HG03159 (cell line): ENCODE measurements at regions not wholly inside any gene's neighbourhood (a gene's known extent, or its start where the extent isn't known, plus 50 kb on each side); places are given as distances from the start of the nearest gene placed in this dataset.
"Not testable (repeated sequence)": the region's sequence is repeated elsewhere in the genome, so short reads cannot be mapped to it uniquely, and the experiment has no call there.

Source experiments
- ATAC-seq: cut with Tn5 transposase; IDR thresholded peaks from one replicate; pipeline ENCODE4 v1.9.1; 2021; ENCODE audit warnings: mild to moderate bottlenecking, moderate library complexity; ENCODE audit not compliant: unreplicated experiment

DNA sequence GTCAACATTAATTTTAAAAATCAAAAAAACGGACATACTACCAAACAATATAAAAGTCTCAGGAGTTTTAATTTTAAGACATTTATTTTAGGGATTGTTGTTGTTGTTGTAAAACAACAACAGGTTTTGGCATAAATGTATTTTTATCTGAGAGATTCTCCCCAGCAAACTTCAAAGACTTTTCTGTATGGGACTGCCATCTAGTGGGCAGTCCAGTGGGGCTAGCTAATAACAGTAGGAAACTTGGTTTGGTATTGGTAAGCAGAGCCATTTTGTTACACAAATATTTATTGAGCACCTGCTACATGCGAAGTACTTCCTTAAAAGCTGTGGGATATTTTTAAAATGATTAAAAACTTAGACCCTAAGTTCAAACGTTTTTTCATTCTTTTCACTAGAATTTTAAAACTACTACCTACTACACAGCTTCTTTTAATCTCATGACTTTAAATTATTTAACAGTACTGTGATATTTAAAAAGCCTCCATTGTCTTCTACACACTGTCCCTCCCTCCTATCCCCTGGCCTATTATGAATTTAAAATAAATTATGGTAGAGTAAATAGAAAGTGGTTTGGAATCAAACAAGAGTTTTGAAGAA is 1028.4 kb upstream of the INTU start:
- peak; percentile 80 for ATAC-seq

DNA sequence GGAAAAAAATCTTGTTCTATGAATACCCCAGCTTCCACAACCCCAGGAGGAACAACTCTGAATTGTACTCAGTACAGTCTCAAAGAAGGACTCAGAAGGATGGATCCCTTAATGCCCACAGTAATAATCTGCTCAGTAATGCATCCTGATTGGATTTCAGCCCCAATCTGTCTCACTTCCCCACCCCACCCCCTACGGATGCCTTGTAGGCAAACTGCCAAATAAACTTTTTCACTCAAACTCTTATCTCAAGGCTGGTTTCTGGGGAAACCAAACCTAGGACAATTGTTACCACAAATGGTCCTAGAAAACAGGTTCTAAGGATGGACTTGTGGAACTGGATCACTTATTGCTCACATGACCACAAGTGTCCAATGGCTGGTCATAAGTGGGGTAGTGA is 1021.8 kb upstream of the INTU start:
- ATAC-seq: no peak

DNA sequence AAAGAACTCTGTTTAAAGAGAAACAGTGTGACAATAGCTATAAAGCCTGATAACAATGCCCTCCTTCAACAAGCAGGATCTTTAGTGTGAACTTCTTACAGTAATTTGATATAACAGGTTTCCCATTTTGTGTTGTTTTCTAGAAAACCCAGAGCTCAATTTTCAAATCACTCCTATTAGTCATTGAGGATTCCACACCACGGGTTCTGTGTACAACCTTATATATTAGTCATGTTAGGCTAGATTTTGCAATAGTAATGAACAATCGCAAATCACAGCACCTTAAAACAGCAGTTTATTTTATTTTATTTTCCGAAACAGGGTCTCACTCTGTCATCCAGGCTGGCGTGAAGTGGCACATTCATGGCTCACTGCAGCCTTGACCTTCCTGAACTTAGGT is 1020.9 kb upstream of the INTU start:
- no peak for ATAC-seq

DNA sequence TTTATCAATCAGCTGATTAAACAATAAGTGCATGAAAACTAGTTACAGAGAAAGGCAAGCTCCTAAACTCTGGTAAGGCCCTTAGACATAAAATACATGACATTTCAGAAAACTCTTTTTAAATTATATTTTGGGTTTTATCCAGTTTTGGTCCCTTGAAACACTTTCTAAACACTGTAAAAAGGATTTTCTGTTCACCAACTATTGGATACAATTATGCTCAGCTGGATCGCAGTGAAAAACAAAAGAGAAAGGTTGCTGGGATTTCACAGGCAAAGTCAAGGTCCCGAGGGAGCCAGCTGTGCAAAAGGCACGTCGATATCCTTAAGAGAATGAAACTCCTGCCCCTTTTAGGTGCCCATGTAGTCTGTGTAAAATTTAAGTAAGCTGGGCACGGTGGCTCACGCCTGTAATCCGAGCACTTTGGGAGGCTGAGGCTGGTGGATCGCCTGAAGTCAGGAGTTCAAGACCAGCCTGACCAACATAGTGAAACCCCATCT is 1018.4 kb upstream of the INTU start:
- no peak for ATAC-seq

DNA sequence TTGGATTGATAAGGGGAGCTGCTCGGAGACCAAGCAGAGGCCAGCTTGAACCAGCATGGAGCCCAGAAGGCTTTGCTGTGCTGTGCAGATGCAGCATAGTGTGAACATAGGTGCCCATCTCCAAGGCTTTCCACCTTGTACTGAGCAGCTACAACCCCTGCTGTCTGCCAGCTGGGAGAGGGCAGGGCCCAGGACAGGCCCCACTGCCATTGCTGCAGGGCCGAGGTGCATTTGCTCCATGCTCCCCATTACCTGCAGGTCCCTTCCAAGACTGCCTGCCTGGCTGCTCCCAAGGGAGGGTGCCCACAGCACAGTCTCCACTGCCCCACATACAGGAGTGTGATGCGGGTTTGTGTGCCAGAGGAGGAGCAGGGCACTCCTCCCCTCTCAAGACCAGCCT is 1016.0 kb upstream of the INTU start:
- no peak for ATAC-seq

DNA sequence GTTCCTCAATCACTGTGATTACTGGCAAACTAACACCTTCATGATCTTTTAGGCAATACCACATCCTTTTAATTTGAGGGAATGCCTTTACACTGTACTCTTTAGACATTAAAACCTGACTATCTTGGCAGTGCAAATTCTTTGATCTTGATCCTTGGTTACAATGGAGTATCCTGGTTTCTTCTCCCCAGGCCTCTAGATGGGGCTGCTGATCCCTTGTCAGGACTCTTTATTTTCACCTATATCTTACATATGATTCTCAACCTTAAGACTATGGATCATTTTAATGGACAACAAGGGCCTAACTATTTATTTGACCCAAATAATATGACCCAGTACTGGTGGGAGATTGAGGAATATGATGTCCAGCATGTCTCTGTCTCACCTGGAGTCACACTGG is 1005.5 kb upstream of the INTU start:
- no peak for ATAC-seq

DNA sequence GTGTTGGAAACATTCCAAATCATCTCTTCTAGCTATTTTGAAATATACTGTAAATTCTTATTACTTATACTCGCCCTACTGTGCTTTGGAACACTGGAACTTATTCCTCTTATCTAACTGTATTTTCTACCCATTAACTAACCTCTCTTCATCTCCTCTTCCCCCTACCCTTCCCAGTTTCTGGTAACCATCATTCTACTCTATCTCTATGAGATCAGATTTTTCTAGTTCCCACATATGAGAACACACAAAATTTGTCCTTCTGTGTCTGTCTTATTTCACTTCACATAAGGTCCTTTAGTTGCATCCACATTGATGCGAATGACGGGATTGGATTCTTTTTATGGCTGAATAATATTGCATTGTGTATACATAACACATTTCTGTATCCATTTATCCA is 1003.8 kb upstream of the INTU start:
- ATAC-seq: no peak

DNA sequence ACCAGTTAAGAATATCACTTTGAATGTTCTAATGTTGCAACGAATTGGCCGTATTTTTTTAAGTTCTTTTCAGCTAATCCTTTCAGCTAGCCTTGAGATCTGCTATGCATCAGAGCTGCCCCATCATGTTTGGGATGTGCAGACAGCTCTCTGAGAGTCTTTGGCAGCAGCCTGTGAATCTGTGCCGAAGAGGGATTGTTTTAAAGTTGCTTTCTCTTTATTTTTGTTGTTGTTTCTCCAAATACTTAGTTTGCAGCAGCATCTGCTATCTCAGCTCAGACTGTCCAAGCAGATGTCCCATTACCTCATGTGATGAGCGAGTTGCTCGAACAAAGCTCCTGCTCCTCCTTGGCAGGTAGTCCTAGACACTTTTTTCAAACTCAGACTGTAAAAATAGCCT is 1002.5 kb upstream of the INTU start:
- no peak for ATAC-seq

DNA sequence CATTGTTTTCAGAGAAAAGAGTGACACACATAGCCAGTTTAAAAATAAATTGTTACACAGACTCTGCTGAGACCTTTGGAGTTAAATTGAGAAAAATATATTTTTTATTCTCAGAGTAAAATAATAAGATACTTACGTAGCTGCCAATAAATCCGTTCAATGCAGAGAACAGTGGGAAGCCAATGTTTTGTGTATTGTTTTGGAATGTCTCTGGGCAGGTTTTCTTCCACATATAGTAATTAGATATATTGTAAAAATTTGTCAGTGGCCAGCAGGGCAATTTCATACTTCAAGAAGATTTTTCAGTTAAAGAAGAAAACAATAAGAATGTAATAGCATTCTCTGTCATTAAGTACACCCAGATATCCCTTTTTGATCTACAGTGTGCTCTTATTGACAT is 999.5 kb upstream of the INTU start:
- no peak for ATAC-seq

DNA sequence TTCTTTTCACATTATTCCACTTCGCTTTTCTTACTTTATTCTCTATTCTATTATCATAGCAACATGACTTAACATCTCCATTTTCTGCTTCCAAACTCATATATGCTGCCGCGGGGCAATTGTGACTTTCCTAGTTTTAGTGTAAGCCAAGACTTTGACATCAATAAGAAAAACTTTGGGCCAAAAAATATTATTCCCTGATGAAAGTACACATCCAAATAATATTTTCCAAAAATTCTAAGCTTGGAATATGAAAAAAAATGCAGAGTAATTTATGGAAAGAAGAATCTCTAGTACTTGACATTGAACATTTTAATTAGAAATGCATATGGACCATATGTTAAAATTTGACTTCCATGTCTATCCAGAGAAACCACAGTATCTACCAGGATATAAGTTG is 995.1 kb upstream of the INTU start:
- no peak for ATAC-seq

DNA sequence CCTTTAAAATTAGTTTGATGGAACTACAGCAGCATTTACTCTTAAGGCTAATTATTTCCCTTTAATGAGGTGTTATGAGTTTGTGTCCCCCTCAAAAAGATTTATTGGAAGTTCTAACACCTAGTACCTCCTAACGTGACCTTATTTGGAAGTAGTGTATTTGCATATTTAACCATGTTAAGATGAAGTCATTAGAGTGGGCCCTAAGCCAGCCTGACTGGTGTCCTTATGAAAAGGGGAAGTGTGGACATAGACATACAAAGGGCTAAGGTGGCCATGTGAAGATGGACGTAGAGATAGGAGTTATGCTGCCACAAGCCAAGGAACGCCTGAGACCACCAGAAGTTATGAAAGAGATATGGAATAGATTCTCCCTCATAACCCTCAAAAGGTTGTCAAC is 985.4 kb upstream of the INTU start:
- no peak for ATAC-seq

DNA sequence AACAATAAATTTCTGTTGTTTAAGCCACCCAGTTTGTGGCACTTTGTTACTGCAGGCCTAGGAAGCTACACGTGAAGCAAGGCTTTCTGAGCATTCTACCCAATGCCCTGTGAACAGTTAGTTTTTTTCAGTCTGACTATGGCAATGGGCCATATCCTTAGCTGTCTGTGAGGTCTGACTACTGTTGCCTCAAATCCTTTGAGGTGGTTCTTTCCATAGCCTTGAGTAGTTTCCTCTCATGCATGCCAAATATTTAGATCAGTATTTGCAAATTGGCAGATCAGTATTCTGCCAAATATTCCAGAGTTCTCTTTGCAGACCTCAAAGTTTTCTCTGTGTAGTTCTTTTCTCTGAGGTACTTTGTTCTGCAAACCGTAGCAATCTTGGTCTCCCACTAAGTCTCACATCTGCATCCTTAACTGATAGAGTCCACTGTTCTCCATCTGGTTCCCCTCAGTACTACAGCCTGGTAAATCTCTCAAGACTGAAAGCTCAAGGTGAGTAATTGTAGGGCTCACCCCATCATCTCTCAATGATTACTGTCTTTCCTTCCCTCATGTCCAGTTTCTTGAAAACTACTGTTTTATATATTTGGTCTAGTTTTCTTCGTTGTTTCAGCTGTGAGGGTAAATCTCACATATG is 984.9 kb upstream of the INTU start:
- ATAC-seq: no peak

DNA sequence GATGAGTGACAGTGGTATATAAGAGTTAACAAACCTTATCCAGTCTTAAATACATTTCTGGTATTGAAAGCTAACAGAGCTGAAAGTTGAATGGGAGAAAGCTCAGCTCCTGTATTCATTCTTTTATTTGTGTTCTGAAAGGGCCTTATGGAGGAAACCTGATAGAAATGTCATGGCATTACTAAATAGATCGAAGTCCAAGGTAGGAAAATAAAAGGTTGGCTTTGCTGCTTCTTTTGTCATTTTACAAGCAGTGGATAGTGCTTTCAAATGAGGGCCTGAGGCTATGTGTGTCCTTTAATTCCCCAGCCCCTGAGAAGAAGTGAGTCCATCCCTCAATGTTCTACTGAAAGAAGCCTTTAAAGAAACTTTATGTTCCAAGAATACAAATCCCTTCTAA is 974.3 kb upstream of the INTU start:
- ATAC-seq: no peak

DNA sequence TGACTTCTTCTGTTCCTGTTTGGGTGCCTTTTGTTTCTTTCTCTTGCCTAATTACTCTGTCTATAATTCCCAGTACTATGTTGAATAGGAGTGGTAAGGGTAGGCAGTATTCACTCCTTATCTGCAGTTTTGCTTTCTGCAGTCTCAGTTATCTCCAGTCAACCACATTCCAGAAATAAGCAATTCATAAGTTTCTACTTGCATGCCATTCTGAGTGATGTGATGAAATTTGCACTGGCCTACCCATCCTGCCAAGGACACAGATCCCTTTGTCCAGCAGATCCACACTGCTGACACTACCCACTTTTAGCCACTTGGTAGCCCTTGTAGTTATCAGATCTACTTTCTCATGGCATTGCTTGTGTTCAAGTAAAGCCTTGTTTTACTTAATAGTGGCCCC is 971.6 kb upstream of the INTU start:
- ATAC-seq: no peak

DNA sequence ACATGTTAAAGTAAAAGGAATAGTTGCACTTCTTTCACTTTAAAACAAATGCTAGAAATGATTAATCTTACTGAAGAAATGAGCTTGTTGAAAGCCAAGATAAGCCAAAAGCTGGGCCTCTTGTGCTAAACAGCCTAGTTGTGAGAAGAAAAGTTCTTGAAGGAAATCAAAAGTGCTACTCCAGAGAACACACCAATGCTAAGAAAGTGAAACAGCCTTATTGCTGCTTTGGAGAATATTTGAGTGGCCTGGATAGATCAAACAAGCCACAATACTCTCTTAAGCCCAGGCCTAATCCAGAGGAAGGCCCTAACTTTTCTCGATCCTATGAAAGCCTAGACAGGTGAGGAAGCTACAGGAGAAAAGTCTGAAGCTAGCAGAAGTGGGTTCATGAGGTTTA is 967.9 kb upstream of the INTU start:
- no peak for ATAC-seq

DNA sequence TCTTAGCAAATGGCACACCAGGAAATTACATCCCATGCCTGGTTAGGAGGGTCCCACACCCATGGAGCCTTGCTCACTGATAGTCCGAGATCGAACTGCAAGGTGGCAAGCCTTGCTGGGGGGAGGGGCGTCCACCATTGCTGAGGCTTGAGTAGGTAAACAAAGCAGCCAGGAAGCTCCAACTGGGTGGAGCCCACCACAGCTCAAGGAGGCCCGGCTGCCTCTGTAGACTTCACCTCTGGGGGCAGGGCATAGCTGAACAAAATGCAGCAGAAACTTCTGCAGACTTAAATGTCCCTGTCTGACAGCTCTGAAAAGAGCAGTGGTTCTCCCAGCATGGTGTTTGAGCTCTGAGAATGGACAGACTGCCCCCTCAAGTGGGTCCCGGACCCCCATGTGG is 962.7 kb upstream of the INTU start:
- ATAC-seq: not testable (repeated sequence)

DNA sequence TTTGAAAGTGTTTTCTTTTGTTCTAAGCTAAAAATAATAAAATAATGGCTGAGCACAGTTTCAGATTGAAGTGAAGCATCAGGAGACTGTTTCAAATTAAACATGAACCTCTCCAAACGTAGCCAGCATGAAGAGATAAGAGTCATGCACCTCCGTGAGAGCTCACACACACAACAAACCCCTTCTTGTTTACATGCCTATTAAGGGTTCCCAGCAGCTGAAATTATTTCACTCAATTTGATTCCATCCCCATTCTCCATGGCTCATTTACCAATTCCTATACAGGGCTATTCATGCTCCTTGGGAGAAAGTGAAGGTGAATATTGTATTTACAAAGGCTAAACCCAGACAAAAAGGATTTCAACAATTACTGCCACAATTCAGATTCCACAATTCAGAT is 954.1 kb upstream of the INTU start:
- ATAC-seq: no peak

DNA sequence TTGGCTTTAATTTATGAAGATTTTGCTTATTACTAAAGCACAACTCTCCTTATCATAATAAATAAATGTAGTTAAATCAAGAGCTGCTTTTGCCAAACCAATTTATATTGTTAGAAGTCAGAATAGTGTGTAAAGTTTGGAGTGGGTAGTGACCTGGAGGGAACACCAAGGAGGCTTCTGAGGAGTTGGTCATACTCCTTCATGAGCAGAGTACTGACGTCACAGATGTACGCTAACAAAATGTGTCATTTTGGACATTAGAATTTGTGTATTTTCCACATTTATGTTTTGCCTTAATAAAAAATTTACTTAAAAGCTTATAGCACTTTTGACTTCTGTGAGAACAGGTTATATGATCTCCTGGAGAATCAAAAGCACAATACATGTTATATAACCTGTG is 953.5 kb upstream of the INTU start:
- no peak for ATAC-seq

DNA sequence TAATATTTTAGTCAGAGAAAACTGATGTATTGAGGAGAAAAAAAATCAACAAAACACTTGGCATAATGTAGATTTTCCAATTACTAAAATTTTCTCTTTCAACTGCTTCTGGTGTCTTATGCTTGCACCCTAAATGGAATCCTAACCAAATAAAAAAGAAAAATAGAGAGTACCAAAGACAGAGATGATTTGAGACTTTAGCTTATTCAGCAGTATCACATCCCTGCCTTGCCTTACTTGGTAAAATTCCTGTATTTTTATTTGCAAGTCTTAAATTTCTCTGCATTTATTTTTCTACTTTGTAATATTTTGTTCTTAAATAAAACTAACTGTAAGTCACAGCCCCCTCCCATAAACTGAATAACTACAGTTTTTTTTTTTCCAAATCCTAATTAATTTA is 950.5 kb upstream of the INTU start:
- no peak for ATAC-seq

DNA sequence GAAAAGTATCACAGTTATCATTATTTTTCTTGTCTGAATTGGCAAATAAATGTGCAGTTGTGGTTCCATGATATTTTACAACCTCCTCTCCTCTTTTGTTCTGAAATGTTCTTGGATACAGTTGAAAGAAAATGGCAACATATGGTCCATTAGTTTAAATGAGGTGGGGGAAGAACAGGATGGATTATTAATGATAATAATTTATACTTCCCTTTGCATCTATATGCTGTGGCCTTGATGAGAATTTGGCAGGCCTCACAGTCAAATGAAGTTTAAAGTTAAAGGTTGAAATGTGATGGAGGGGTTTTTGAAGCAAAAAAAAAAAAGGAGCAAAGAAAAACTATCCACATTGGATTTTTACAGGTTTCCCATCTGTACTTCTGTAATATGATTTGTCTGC is 946.3 kb upstream of the INTU start:
- ATAC-seq: no peak

DNA sequence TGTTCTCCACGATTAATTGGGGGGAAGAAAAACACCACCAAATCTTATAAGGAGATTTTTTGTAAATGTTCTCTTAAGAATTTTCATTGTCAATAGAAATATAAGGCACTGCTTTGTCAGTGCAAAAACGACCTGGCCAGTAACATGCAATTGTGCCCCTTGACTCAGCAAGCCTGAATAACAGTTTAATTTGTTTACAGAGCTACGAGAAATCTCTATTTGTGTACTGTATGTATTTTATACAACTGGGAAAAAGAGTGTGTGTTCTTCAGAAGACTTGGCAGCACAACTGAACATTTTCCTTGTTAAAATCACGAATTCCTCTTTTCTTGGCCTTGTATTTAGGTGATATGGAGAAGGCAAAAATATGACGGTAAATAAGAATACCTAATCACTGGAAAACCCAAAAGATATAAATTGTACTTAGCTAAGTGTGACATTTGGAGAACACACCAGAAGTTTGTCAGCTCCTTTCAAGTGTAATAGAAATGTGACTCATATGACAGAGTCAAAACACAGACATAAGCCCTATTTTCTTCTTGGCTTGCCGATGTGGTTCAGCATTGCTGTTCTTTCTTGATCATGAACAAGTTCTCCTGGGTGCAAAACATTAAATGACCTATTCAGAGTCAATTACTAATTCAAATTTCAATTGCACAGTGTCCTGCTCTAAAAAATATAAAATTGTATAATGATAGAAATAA is 945.0 kb upstream of the INTU start:
- no peak for ATAC-seq

DNA sequence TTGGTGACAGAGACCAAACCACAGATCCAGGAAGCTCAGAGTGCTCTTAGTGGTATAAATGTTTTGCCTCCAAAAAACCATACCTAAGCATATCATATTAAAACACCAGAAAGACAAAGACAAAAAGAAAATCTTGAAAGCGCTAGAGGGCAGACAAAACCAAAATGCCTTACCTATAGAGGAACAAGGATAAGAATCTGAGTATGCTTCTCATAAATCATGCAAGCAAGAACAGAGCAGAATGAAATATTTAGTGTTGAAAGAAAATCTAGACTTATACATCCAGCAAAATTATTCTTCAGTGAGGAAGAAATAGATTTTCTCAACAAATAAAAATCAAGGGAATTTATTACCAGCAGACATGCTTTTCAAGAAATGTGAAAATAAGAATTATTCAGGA is 941.0 kb upstream of the INTU start:
- no peak for ATAC-seq
